GM19025 (cell line): ENCODE measurements at regions not wholly inside any gene's neighbourhood (a gene's known extent, or its start where the extent isn't known, plus 50 kb on each side); places are given as distances from the start of the nearest gene placed in this dataset.
"Not testable (repeated sequence)": the region's sequence is repeated elsewhere in the genome, so short reads cannot be mapped to it uniquely, and the experiment has no call there.

Experiments used
- ATAC-seq: cut with Tn5 transposase; IDR thresholded peaks from one replicate; pipeline ENCODE4 v1.9.1; 2021; ENCODE audit warnings: mild to moderate bottlenecking, low read depth, moderate library complexity; ENCODE audit not compliant: unreplicated experiment

DNA sequence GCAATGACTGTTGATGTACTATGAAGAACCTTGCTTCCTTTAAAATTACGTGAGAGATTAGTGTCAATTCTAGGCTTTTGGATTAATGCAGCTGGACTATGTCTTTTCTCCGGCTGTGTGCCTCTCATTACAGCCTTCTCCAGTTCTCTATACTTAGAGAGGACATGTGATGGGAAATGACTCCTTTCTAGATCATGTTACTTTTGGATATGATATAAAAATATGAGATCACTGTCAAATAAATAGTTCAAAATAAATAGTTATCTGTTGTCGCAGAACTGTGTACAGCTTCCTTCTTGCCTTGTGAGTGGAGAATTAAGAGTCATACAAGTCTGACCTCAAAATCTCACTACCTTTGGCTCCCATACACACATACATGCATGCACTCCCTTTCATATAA is 592.4 kb downstream of the DIPK2A start:
- ATAC-seq, result no peak

- ATAC-seq, result no peak
Measured at GRCh38 chr3:144566320-144566719, 594.7 kb downstream of the DIPK2A start.

DNA sequence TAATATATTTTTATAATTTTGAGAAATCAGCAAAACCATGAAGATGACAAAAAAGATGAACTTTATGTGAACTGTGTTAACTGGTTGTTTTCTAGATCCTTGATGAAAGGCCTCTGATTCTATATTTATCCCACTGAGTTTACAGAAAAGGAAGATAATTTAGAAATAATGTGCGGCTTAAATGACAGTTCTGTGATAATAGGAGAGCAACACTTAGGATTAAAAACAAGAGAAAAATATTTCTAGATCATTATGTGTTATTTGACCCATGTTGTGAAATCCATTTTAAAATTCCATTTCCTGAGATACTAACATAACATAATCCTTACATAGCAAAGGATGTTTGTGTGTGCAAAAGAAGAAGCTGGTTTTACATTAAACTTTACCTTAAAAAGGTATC is 598.0 kb downstream of the DIPK2A start:
- no peak for ATAC-seq

DNA sequence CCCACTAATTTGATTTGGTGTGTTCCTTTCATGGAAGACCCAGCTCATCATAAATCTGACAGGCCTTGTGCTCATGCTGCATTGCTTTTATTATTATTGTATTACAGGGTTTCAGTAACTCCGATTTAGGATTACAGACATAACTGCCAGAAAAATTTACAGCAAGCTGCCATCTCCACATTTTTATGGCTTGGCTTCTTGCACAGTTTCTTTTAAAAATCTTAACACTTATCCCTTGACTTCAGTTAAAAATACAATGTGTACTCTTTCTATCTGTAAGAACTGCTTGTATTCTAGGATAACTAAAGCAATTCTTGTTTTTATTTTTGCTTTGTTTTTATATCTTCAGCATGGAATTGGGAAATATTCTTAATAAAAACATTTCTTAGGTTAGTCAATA is 612.2 kb downstream of the DIPK2A start:
- no peak for ATAC-seq

DNA sequence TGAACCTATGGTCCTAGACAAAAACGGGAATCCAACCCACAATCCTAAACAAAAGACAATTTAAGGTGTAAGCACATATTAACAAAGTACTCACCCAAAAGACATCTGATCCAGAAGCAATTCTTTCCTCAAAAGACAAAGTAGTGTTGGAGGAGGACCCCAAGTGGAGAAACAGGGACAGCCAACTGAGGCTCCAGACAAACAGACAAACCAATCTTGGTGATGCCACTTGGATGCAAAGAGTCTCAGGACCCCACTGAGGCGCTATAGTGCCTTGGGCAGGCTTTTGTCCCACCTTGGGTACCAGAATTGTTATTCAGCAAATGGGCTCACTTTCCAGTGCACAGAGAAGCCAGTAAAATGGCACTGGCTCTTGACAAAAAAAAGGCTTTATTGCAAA is 613.8 kb downstream of the DIPK2A start:
- no peak for ATAC-seq

DNA sequence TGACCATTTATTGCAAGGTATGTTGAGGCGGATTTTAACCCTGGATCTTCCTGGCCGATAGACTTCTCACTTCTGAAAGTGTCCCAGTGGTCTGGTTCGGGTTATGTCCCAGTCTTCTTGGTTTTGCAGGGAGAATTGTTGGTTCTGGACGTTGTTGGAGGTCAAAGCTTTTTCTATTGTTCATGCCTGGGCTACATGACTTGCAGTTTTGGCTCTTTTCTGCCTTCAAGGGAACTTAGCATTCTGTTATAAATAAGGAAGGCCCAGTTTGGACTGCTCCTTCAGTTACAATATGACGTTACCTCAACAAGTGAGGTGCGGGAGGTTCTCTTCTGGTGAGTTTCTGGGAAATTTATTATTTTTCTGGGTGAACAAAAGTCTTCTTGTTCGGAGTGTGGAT is 614.3 kb downstream of the DIPK2A start:
- no peak for ATAC-seq

DNA sequence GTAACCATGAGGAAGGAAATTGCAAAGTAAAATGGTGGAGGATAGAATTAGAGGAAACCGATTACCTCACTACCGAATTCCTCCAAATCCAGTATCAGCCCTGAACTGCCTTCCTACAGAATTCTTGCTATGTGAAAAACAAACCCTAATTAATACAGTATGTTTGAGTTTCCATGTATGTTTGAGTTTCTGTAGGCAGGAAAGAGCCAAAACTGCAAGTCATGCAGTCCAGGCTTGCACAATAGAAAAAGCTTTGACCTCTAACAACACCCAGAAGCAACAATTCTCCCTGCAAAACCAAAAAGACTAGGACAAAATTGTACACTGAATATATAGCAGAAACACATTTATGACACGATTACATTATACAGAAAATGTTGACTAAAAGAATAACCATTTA is 614.8 kb downstream of the DIPK2A start:
- ATAC-seq, result no peak

GRCh38 chr3:144590854-144591253 is 619.2 kb downstream of the DIPK2A start:
- ATAC-seq, result no peak

GRCh38 chr3:144593881-144594280 is 622.3 kb downstream of the DIPK2A start:
- ATAC-seq, result no peak

DNA sequence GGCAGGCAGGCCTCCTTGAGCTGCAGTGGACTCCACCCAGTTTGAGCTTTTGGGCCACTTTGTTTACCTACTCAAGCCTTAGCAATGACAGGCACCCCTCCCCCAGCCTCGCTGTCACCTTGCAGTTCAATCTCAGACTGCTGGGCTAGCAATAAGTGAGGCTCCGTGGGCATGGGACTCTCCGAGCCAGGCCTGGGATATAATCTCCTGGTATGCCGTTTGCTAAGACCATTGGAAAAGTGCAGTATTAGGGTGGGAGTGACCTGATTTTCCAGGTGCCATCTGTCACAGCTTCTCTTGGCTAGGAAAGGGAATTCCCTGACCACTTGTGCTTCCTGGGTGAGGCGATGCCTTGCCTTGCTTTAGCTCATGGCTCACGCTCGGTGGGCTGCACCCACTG is 648.6 kb downstream of the DIPK2A start:
- ATAC-seq, result not testable (repeated sequence)

- no peak for ATAC-seq
Measured at GRCh38 chr3:144622845-144623244, 651.2 kb downstream of the DIPK2A start.

DNA sequence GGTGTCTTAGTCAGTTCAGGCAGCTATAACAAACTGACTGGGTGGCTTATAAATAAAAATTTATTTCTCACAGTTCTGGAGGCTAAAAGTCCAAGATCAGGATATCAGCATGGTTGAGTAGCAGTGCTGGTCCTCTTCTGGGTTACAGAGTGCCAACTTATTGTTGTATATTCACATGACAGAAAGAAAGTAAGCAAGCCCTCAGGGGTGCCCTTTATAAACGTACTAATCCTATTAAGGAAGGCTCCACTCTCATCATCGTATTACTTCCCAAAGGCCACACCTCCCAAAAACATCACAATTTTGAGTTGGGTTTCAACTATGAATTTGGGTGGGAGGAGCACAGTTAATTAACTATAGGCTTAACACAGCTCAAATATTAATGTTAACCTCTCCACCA is 653.0 kb downstream of the DIPK2A start:
- no peak for ATAC-seq

DNA sequence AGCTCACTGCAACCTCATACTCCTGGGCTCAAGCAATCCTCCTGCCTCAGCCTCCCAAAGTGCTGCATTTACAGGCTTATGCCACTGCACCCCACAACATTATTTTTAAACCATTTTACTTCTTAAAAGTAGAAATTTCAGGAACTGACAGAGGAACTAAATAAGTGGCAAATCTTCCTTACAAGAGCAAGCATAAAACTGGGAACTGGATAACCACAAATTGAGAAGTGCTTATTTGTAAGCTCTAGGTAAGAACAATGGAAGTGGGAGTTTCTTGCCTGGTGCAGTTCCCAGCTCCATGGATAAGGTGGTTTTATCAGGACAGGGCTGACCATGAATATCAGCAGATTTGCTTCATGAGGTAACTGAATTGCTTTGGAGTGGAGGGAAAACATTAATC is 655.2 kb downstream of the DIPK2A start:
- ATAC-seq, result no peak

DNA sequence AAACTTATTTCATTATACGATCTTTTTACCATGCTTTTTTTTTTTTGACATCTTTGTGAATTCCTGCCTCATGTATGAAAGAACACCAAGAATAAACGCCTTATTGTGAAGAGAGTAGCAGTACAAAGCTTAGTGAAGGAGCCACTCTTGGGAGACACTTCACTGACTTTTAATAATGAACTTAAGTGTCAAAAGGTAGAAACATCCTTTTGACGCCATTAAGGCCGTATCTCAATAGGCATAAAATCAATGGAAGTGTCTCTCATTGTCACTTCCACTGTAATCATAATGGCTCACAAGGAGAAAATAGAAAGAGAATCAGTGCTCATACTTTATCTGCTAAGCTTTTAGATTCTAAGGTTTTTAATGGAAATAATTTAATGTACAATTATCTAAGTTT is 657.8 kb downstream of the DIPK2A start:
- ATAC-seq, result no peak

- ATAC-seq, result no peak
Measured at GRCh38 chr3:144636833-144637232, 665.2 kb downstream of the DIPK2A start.

GRCh38 chr3:144638009-144638408 is 666.4 kb downstream of the DIPK2A start:
- ATAC-seq, result no peak

- no peak for ATAC-seq
Measured at GRCh38 chr3:144643771-144644198, 672.2 kb downstream of the DIPK2A start.

DNA sequence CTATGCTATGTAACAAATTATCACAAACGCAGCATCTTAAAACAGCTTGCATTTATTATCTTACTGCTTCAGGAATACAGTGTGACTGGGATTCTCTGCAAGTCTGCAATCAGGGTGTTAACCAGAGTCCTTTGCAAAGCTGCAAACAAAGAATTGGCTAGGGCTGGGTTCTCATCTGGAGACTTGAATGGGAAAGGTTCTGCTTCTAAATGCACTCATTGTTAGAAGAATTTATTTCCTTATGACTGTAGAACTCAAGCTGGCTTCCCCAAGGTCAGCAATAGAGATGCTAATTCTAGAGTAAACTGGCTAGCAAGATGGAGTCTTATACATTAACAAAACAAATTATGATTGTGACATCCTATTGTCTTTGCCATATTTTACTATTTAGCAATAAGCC is 673.7 kb downstream of the DIPK2A start:
- no peak for ATAC-seq

- no peak for ATAC-seq
Measured at GRCh38 chr3:144650380-144650779, 678.8 kb downstream of the DIPK2A start.

GRCh38 chr3:144652573-144652972 is 681.0 kb downstream of the DIPK2A start:
- no peak for ATAC-seq

- ATAC-seq, result no peak
Measured at GRCh38 chr3:144655423-144655822, 683.8 kb downstream of the DIPK2A start.

- no peak for ATAC-seq
Measured at GRCh38 chr3:144660186-144660585, 688.6 kb downstream of the DIPK2A start.

- no peak for ATAC-seq
Measured at GRCh38 chr3:144662729-144663128, 691.1 kb downstream of the DIPK2A start.
